ENCODE measurements at regions not wholly inside any gene's neighbourhood (a gene's known extent, or its start where the extent isn't known, plus 50 kb on each side); places are given as distances from the start of the nearest gene placed in this dataset.
"Not testable (repeated sequence)": the region's sequence is repeated elsewhere in the genome, so short reads cannot be mapped to it uniquely, and the experiment has no call there.

GRCh38 chr3:23136054-23136453 is 67.1 kb upstream of the UBE2E2 start:
- no peak for DNase-seq (ENCODE audit: low read depth, low spot score)
- no peak overlapping the region for H3K4me3 ChIP-seq (ENCODE audit: low read length)

GRCh38 chr3:23144051-23144450 is 59.1 kb upstream of the UBE2E2 start:
- not testable (repeated sequence) for H3K4me3 ChIP-seq (ENCODE audit: low read length)
- peak; percentile 84 for DNase-seq (ENCODE audit: low read depth, low spot score)

- H3K4me3 ChIP-seq (ENCODE audit: low read length): no peak overlapping the region
- no peak for DNase-seq (ENCODE audit: low read depth, low spot score)
Observed at GRCh38 chr3:23146163-23146562, 57.0 kb upstream of the UBE2E2 start.

- H3K4me3 ChIP-seq (ENCODE audit: low read length): no peak overlapping the region
- DNase-seq (ENCODE audit: low read depth, low spot score): no peak
Observed at GRCh38 chr3:23152989-23153388, 50.1 kb upstream of the UBE2E2 start.

All from Jurkat, Clone E6-1 (cell line).